CD4-positive, alpha-beta T cell (primary cell): ENCODE measurements at regions not wholly inside any gene's neighbourhood (a gene's known extent, or its start where the extent isn't known, plus 50 kb on each side); places are given as distances from the start of the nearest gene placed in this dataset.
A peak's percentile ranks its signal among the peaks of the same experiment; 100 is the strongest.

Experiments
- ATAC-seq: fragments of 200-7000 bp; cut with Tn5 transposase; one replicate; pipeline ENCODE4 v1.10.0; 2022; ENCODE audit warnings: mild to moderate bottlenecking; ENCODE audit not compliant: poor library complexity
- CTCF ChIA-PET: fragments of 350-600 bp; sonication (Branson Sonifier 250); formaldehyde crosslinking; loops from one replicate; lab custom pipeline; 2021; ENCODE audit warnings: antibody characterized with exemption, inconsistent platforms; lab: Charles Lee
- POLR2A ChIA-PET: fragments of 350-600 bp; sonication (Branson Sonifier 250); formaldehyde crosslinking; loops from one replicate; lab custom pipeline; 2021; ENCODE audit warnings: antibody characterized with exemption, inconsistent platforms; lab: Charles Lee
- DNase-seq, 14 experiments: peaks; one replicate each; pipeline ENCODE4 v3.0.0-alpha.2; 2013 to 2020; ENCODE audit warnings: mixed read lengths in 2 of 14
- H3K27ac ChIP-seq, 2 donors: one replicate each; pipeline versions ENCODE4 v1.5.1 to v1.7.0; 2013; ENCODE audit warnings: low read length in 2 of 2, low read depth in 1 of 2, mild to moderate bottlenecking in 1 of 2
- H3K27me3 ChIP-seq, 2 experiments: 1 replicate in 1 of 2; 2 replicates in 1 of 2; pipeline versions ENCODE4 v1.6.1 to v1.7.0; 2013; ENCODE audit warnings: low read length in 2 of 2, control low read depth in 1 of 2, mild to moderate bottlenecking in 1 of 2, moderate library complexity in 1 of 2; ENCODE audit not compliant: insufficient read depth in 2 of 2, control insufficient read depth in 1 of 2
- H3K36me3 ChIP-seq: one replicate; pipeline ENCODE4 v1.6.1; 2013; ENCODE audit warnings: low read length, control low read depth; ENCODE audit not compliant: insufficient read depth
- H3K4me1 ChIP-seq: one replicate; pipeline ENCODE4 v1.6.1; 2013; ENCODE audit warnings: low read length, control low read depth; ENCODE audit not compliant: insufficient read depth
- H3K4me3 ChIP-seq: one replicate; pipeline ENCODE4 v1.5.1; 2013; ENCODE audit warnings: mild to moderate bottlenecking, low read length, moderate library complexity
- H3K9me3 ChIP-seq, 2 experiments: 1 replicate in 1 of 2; 2 replicates in 1 of 2; pipeline versions ENCODE4 v1.6.1 to v1.7.0; 2013; ENCODE audit warnings: low read length in 2 of 2, mild to moderate bottlenecking in 2 of 2, control low read depth in 1 of 2, moderate library complexity in 1 of 2; ENCODE audit not compliant: control insufficient read depth in 1 of 2, insufficient read depth in 1 of 2
- H3K27ac Mint-ChIP-seq: one replicate; pipeline ENCODE4 v1.8.0; 2020; ENCODE audit warnings: mixed read lengths
- H3K27me3 Mint-ChIP-seq: one replicate; pipeline ENCODE4 v1.8.0; 2021; ENCODE audit warnings: mixed read lengths
- H3K36me3 Mint-ChIP-seq: one replicate; pipeline ENCODE4 v1.8.0; 2021; ENCODE audit warnings: low read depth, mixed read lengths
- H3K4me1 Mint-ChIP-seq: one replicate; pipeline ENCODE4 v1.8.0; 2021; ENCODE audit warnings: low read depth, mixed read lengths
- H3K4me3 Mint-ChIP-seq: one replicate; pipeline ENCODE4 v1.8.0; 2020; ENCODE audit warnings: mild to moderate bottlenecking, mixed read lengths
- H3K9me3 Mint-ChIP-seq: one replicate; pipeline ENCODE4 v1.8.0; 2020; ENCODE audit warnings: mixed read lengths
- CTCF ChIP-seq: fragments of 200-600 bp; IDR thresholded peaks from one replicate; pipeline ENCODE4 v1.8.0; 2022; ENCODE audit warnings: antibody characterized with exemption, mild to moderate bottlenecking
- intact Hi-C, 2 experiments: fragments of 100-400 bp; cut with DNase I in 1 of 2; cut with micrococcal nuclease in 1 of 2; formaldehyde crosslinking; loops; one replicate each; pipeline versions ENCODE4 v1.15.1 to v1.9.0; 2023 to 2025; cut with DNase I, micrococcal nuclease

- no peak overlapping the region for H3K4me3 ChIP-seq
- TF ChIP-seq CTCF: no peak
- Mint-ChIP-seq H3K27ac (no peak overlapping the region), H3K9me3 (peaks cover 8% of the 10 kb centered on the region), H3K27me3 (no peaks in the 10 kb centered on the region), H3K4me3 (no peak overlapping the region), H3K36me3 (no peaks in the 10 kb centered on the region), H3K4me1 (no peaks in the 10 kb centered on the region)
- ATAC-seq: no peak
- DNase-seq: no peak
- H3K4me1 ChIP-seq: no peaks in the 10 kb centered on the region
- H3K9me3 ChIP-seq: no peaks in the 10 kb centered on the region
- H3K27ac ChIP-seq: no peak overlapping the region
- no peaks in the 10 kb centered on the region for H3K36me3 ChIP-seq
- ChIA-PET POLR2A (no interaction called here), CTCF (no interaction called here)
- no peaks in the 10 kb centered on the region for H3K27me3 ChIP-seq
- intact Hi-C loops: no loop called here
Measured at GRCh38 chr6:11878735-11879134, 100.1 kb upstream of the ADTRP start.

GRCh38 chr6:11878029-11878428 lies 99.4 kb upstream of the ADTRP start:
- Mint-ChIP-seq H3K4me3 (no peak overlapping the region), H3K9me3 (peaks cover 8% of the 10 kb centered on the region), H3K27ac (no peak overlapping the region), H3K4me1 (no peaks in the 10 kb centered on the region), H3K27me3 (no peaks in the 10 kb centered on the region), H3K36me3 (no peaks in the 10 kb centered on the region)
- Histone ChIP-seq H3K27ac (no peak overlapping the region), H3K4me1 (no peaks in the 10 kb centered on the region), H3K36me3 (no peaks in the 10 kb centered on the region), H3K27me3 (no peaks in the 10 kb centered on the region), H3K9me3 (no peaks in the 10 kb centered on the region), H3K4me3 (no peak overlapping the region)
- ChIA-PET POLR2A (no interaction called here), CTCF (no interaction called here)
- intact Hi-C loops: no loop called here
- TF ChIP-seq CTCF: no peak
- DNase-seq: no peak
- no peak for ATAC-seq

DNA sequence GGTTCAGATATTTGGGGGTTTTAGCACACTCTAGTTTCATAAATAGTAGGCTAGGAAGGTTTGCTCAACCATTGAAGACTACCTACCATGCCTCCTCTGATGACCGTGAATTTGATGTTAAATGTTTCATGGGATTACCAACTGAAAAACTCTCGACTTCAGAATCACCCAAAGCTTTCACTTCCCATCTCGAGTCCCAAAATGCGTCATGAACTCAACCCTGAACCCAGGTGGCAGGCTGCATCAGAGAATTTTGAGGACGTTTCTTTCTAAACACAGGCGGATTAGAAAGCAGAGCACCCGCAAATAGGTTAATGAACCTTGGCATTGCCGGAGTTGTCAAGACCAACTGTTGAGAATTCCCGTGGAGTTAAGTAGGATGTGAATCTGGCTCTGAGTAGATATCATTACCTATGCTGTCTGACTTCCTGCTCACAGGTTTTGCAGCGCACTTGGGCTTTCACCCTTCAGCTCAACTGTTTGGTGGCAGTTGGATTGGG lies 98.4 kb upstream of the ADTRP start:
- Mint-ChIP-seq H3K4me3 (no peak overlapping the region), H3K9me3 (peaks cover 8% of the 10 kb centered on the region), H3K27ac (no peak overlapping the region), H3K36me3 (no peaks in the 10 kb centered on the region), H3K4me1 (no peaks in the 10 kb centered on the region), H3K27me3 (no peaks in the 10 kb centered on the region)
- CTCF ChIA-PET: no interaction called here
- H3K36me3 ChIP-seq: no peaks in the 10 kb centered on the region
- DNase-seq (peak in 2 of 14 experiments; percentile 7 to 16), ATAC-seq (no peak)
- no peak overlapping the region for H3K27ac ChIP-seq
- intact Hi-C loops: no loop called here
- POLR2A ChIA-PET: no interaction called here
- H3K9me3 ChIP-seq: no peaks in the 10 kb centered on the region
- no peaks in the 10 kb centered on the region for H3K27me3 ChIP-seq
- TF ChIP-seq CTCF: no peak
- H3K4me1 ChIP-seq: no peaks in the 10 kb centered on the region
- H3K4me3 ChIP-seq: no peak overlapping the region
